Smooth muscle cell of the brain vasculature (primary cell): ENCODE measurements at regions not wholly inside any gene's neighbourhood (a gene's known extent, or its start where the extent isn't known, plus 50 kb on each side); places are given as distances from the start of the nearest gene placed in this dataset.
"Not testable (repeated sequence)": the region's sequence is repeated elsewhere in the genome, so short reads cannot be mapped to it uniquely, and the experiment has no call there.

Experiments
- DNase-seq: peaks from one replicate; pipeline ENCODE4 v3.0.0-alpha.2; 2012; ENCODE audit warnings: low read depth, low spot score

GRCh38 chr10:106083572-106083971, 1080.9 kb downstream of the SORCS1 start:
- DNase-seq, result no peak

GRCh38 chr10:106082865-106083264, 1081.6 kb downstream of the SORCS1 start:
- DNase-seq, result no peak

- DNase-seq, result peak; percentile 7
Measured at GRCh38 chr10:106078895-106079576, 1085.5 kb downstream of the SORCS1 start.

- DNase-seq, result no peak
Measured at GRCh38 chr10:106076496-106076895, 1088.0 kb downstream of the SORCS1 start.

- no peak for DNase-seq
Measured at GRCh38 chr10:106053061-106053460, 1111.4 kb downstream of the SORCS1 start.

- no peak for DNase-seq
Measured at GRCh38 chr10:106044503-106044902, 1120.0 kb downstream of the SORCS1 start.

GRCh38 chr10:106043863-106044262, 1120.6 kb downstream of the SORCS1 start:
- no peak for DNase-seq

- no peak for DNase-seq
Measured at GRCh38 chr10:106038246-106038645, 1126.3 kb downstream of the SORCS1 start.

GRCh38 chr10:106033065-106033464, 1131.4 kb downstream of the SORCS1 start:
- DNase-seq, result no peak

GRCh38 chr10:106032450-106033002, 1132.0 kb downstream of the SORCS1 start:
- no peak for DNase-seq

GRCh38 chr10:106027240-106027639, 1137.3 kb downstream of the SORCS1 start:
- no peak for DNase-seq

GRCh38 chr10:106025208-106025811, 1139.2 kb downstream of the SORCS1 start:
- no peak for DNase-seq

GRCh38 chr10:106023329-106023728, 1141.2 kb downstream of the SORCS1 start:
- no peak for DNase-seq

- not testable (repeated sequence) for DNase-seq
Measured at GRCh38 chr10:106019559-106019958, 1144.9 kb downstream of the SORCS1 start.

GRCh38 chr10:106015369-106016199, 1148.9 kb downstream of the SORCS1 start:
- DNase-seq, result not testable (repeated sequence)

- no peak for DNase-seq
Measured at GRCh38 chr10:106011250-106011649, 1153.3 kb downstream of the SORCS1 start.

GRCh38 chr10:106000721-106001120, 1163.8 kb downstream of the SORCS1 start:
- DNase-seq, result no peak

GRCh38 chr10:105993609-105994008, 1170.9 kb downstream of the SORCS1 start:
- DNase-seq, result no peak

GRCh38 chr10:105992928-105993327, 1171.6 kb downstream of the SORCS1 start:
- DNase-seq, result no peak

- no peak for DNase-seq
Measured at GRCh38 chr10:105990529-105990928, 1174.0 kb downstream of the SORCS1 start.

GRCh38 chr10:105989995-105990394, 1174.5 kb downstream of the SORCS1 start:
- DNase-seq, result no peak

- no peak for DNase-seq
Measured at GRCh38 chr10:105988848-105989247, 1175.7 kb downstream of the SORCS1 start.
